OCI-LY1 (cell line): ENCODE measurements at regions not wholly inside any gene's neighbourhood (a gene's known extent, or its start where the extent isn't known, plus 50 kb on each side); places are given as distances from the start of the nearest gene placed in this dataset.

ENCODE experiments used
- H2AFZ ChIP-seq: fragments of 200-600 bp; sonication (generic), shearing (Covaris generic); 2 replicates; pipeline ENCODE4 v1.6.0; 2014; ENCODE audit warnings: antibody characterized with exemption, mild to moderate bottlenecking, low read length
- H3F3A ChIP-seq: fragments of 200-600 bp; sonication (generic), shearing (Covaris generic); 2 replicates; pipeline ENCODE4 v1.6.0; 2014; ENCODE audit warnings: mild to moderate bottlenecking, antibody characterized with exemption, low read length, moderate library complexity; ENCODE audit not compliant: insufficient read depth
- H3K27ac ChIP-seq: fragments of 200-600 bp; sonication (generic); 2 replicates; pipeline ENCODE4 v1.5.1; 2014; ENCODE audit warnings: low read length, mixed run types, mild to moderate bottlenecking, low read depth; ENCODE audit not compliant: poor library complexity, severe bottlenecking
- H3K27me3 ChIP-seq: fragments of 200-600 bp; sonication (generic); 2 replicates; pipeline ENCODE4 v1.6.0; 2014; ENCODE audit warnings: antibody characterized with exemption, mild to moderate bottlenecking, low read length, moderate library complexity; ENCODE audit not compliant: insufficient read depth
- H3K36me3 ChIP-seq: fragments of 200-600 bp; sonication (generic); 2 replicates; pipeline ENCODE4 v1.6.1; 2014; ENCODE audit warnings: mild to moderate bottlenecking, antibody characterized with exemption, low read length, moderate library complexity, mixed read lengths; ENCODE audit not compliant: insufficient read depth
- H3K4me1 ChIP-seq: fragments of 200-600 bp; sonication (generic); 2 replicates; pipeline ENCODE4 v1.5.1; 2014; ENCODE audit warnings: mild to moderate bottlenecking, low read length, moderate library complexity; ENCODE audit not compliant: insufficient read depth, severe bottlenecking
- H3K4me2 ChIP-seq: fragments of 200-600 bp; sonication (generic), shearing (Covaris generic); 2 replicates; pipeline ENCODE4 v1.6.1; 2014; ENCODE audit warnings: low read length
- H3K4me3 ChIP-seq: fragments of 200-600 bp; sonication (generic); 2 replicates; pipeline ENCODE4 v1.5.1; 2014; ENCODE audit warnings: low read length, low read depth, mild to moderate bottlenecking, mixed read lengths; ENCODE audit not compliant: poor library complexity, severe bottlenecking
- H3K79me2 ChIP-seq: fragments of 200-600 bp; shearing (Covaris generic); 2 replicates; pipeline ENCODE4 v1.6.1; 2016; ENCODE audit warnings: mixed run types, low read length, mixed read lengths; ENCODE audit not compliant: insufficient read depth
- H3K9ac ChIP-seq: fragments of 200-600 bp; sonication (generic), shearing (Covaris generic); 2 replicates; pipeline ENCODE4 v1.6.1; 2014; ENCODE audit warnings: mild to moderate bottlenecking, low read length, mixed read lengths
- H3K9me2 ChIP-seq: fragments of 200-600 bp; sonication (generic), shearing (Covaris generic); 2 replicates; pipeline ENCODE4 v1.6.1; 2014; ENCODE audit warnings: low read depth, mild to moderate bottlenecking, low read length, mixed read lengths
- H3K9me3 ChIP-seq: fragments of 200-600 bp; shearing (Covaris generic); 2 replicates; pipeline ENCODE4 v1.6.1; 2014; ENCODE audit warnings: low read length, mixed read lengths
- H4K20me1 ChIP-seq: fragments of 200-600 bp; sonication (generic), shearing (Covaris generic); 2 replicates; pipeline ENCODE4 v1.6.0; 2016; ENCODE audit warnings: mild to moderate bottlenecking, low read length; ENCODE audit not compliant: insufficient read depth
- EZH2 ChIP-seq: fragments of 200-600 bp; sonication (generic), shearing (Covaris generic); IDR thresholded peaks from 2 replicates; pipeline ENCODE4 v1.8.0; 2017; ENCODE audit warnings: borderline replicate concordance, mixed run types, mild to moderate bottlenecking, antibody characterized with exemption, low read length, moderate library complexity, mixed read lengths
- TF ChIP-seq, protein P1 (sequence below): fragments of 200-600 bp; sonication (generic), shearing (Covaris generic); IDR thresholded peaks from 2 replicates; pipeline ENCODE4 v1.5.1; 2017; ENCODE audit warnings: mild to moderate bottlenecking, antibody characterized with exemption, low read length, moderate library complexity, mixed read lengths

DNA sequence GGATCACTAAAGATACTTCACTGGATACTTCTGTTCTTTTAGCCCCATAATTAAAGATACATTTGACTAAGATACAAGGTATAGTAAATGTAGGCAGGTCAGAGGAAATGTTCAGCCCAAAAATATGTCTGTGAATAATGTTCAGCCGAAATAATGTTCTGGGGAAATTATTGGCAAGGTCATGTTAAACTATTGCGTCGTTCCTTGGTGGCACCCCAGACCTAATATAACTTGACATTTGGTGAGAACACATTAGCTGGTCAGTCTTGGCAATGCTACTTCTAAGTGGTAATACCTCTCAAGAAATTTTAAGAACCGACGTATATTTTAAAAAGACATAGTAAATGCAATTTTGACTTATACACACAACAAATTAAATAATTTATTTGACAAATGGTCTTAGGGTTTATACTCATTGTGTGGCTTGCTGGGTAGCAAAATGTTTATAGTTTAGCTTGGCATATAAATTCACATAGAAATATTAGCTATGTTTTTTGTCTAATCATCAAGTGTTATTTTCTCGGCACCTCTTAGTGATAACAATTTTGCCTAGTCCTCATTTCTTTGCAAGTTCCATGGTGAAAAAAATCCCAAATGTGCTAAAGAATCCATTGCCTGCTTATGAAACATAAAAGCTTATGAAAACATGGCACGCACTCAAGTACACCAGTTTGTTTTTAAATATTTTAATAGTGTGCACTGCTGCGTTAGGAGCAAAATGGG is 270.3 kb upstream of the NEBL start:
- Histone ChIP-seq H3K9ac (no peak overlapping the region), H3K36me3 (no peaks in the 10 kb centered on the region), H3K4me3 (no peak overlapping the region), H3K4me2 (no peak overlapping the region), H3K9me2 (no peaks in the 10 kb centered on the region), H3K27ac (no peak overlapping the region), H3K79me2 (no peaks in the 10 kb centered on the region), H3F3A (no peaks in the 10 kb centered on the region), H4K20me1 (no peaks in the 10 kb centered on the region), H3K9me3 (no peaks in the 10 kb centered on the region), H2AFZ (no peak overlapping the region), H3K4me1 (no peaks in the 10 kb centered on the region), H3K27me3 (no peaks in the 10 kb centered on the region)
- TF ChIP-seq EZH2, result no peak
- TF ChIP-seq, protein P1, sequence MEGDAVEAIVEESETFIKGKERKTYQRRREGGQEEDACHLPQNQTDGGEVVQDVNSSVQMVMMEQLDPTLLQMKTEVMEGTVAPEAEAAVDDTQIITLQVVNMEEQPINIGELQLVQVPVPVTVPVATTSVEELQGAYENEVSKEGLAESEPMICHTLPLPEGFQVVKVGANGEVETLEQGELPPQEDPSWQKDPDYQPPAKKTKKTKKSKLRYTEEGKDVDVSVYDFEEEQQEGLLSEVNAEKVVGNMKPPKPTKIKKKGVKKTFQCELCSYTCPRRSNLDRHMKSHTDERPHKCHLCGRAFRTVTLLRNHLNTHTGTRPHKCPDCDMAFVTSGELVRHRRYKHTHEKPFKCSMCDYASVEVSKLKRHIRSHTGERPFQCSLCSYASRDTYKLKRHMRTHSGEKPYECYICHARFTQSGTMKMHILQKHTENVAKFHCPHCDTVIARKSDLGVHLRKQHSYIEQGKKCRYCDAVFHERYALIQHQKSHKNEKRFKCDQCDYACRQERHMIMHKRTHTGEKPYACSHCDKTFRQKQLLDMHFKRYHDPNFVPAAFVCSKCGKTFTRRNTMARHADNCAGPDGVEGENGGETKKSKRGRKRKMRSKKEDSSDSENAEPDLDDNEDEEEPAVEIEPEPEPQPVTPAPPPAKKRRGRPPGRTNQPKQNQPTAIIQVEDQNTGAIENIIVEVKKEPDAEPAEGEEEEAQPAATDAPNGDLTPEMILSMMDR, result no peak

GRCh38 chr10:21166557-21167287 is 269.6 kb upstream of the NEBL start:
- H3F3A ChIP-seq, result no peaks in the 10 kb centered on the region
- no peaks in the 10 kb centered on the region for H3K27me3 ChIP-seq
- H3K9me2 ChIP-seq, result no peaks in the 10 kb centered on the region
- no peak overlapping the region for H3K9ac ChIP-seq
- no peak overlapping the region for H3K4me3 ChIP-seq
- no peaks in the 10 kb centered on the region for H3K4me1 ChIP-seq
- H3K36me3 ChIP-seq, result no peaks in the 10 kb centered on the region
- H2AFZ ChIP-seq, result no peak overlapping the region
- no peaks in the 10 kb centered on the region for H4K20me1 ChIP-seq
- H3K79me2 ChIP-seq, result no peaks in the 10 kb centered on the region
- no peak overlapping the region for H3K4me2 ChIP-seq
- H3K27ac ChIP-seq, result no peak overlapping the region
- H3K9me3 ChIP-seq, result no peaks in the 10 kb centered on the region
- TF ChIP-seq, protein P1, result no peak
- no peak for TF ChIP-seq EZH2

GRCh38 chr10:21165489-21165888 is 268.4 kb upstream of the NEBL start:
- Histone ChIP-seq H3K27me3 (no peaks in the 10 kb centered on the region), H3K27ac (no peak overlapping the region), H3K4me2 (no peak overlapping the region), H3F3A (no peaks in the 10 kb centered on the region), H4K20me1 (no peaks in the 10 kb centered on the region), H2AFZ (no peak overlapping the region), H3K36me3 (no peaks in the 10 kb centered on the region), H3K79me2 (no peaks in the 10 kb centered on the region), H3K4me3 (no peak overlapping the region), H3K9me2 (no peaks in the 10 kb centered on the region), H3K9ac (no peak overlapping the region), H3K4me1 (no peaks in the 10 kb centered on the region), H3K9me3 (no peaks in the 10 kb centered on the region)
- TF ChIP-seq EZH2, result no peak
